Endothelial cell (in vitro differentiated cells): ENCODE measurements at regions not wholly inside any gene's neighbourhood (a gene's known extent, or its start where the extent isn't known, plus 50 kb on each side); places are given as distances from the start of the nearest gene placed in this dataset.

Experiments
- DNase-seq: peaks from one replicate; pipeline ENCODE4 v3.0.0; 2021; ENCODE audit warnings: low spot score
- H3K27ac Mint-ChIP-seq: one replicate; pipeline ENCODE4 v1.8.0; 2021; ENCODE audit warnings: mixed read lengths, inconsistent platforms; ENCODE audit not compliant: unreplicated experiment
- H3K27me3 Mint-ChIP-seq: one replicate; pipeline ENCODE4 v1.8.0; 2021; ENCODE audit warnings: mild to moderate bottlenecking, moderate library complexity, mixed read lengths, inconsistent platforms; ENCODE audit not compliant: unreplicated experiment
- H3K36me3 Mint-ChIP-seq: one replicate; pipeline ENCODE4 v1.8.0; 2021; ENCODE audit warnings: mild to moderate bottlenecking, low read depth, mixed read lengths, inconsistent platforms; ENCODE audit not compliant: unreplicated experiment
- H3K4me1 Mint-ChIP-seq: one replicate; pipeline ENCODE4 v1.8.0; 2021; ENCODE audit warnings: mild to moderate bottlenecking, mixed read lengths, inconsistent platforms; ENCODE audit not compliant: unreplicated experiment
- H3K4me3 Mint-ChIP-seq: one replicate; pipeline ENCODE4 v1.8.0; 2021; ENCODE audit warnings: mild to moderate bottlenecking, mixed read lengths, inconsistent platforms; ENCODE audit not compliant: unreplicated experiment
- H3K9me3 Mint-ChIP-seq: one replicate; pipeline ENCODE4 v1.8.0; 2021; ENCODE audit warnings: mixed read lengths, inconsistent platforms; ENCODE audit not compliant: unreplicated experiment
- TF ChIP-seq, protein P1 (sequence below): fragments of 200-600 bp; sonication (generic); IDR thresholded peaks from one replicate; pipeline ENCODE4 v1.5.0; 2021; ENCODE audit warnings: antibody characterized with exemption; ENCODE audit not compliant: unreplicated experiment

DNA sequence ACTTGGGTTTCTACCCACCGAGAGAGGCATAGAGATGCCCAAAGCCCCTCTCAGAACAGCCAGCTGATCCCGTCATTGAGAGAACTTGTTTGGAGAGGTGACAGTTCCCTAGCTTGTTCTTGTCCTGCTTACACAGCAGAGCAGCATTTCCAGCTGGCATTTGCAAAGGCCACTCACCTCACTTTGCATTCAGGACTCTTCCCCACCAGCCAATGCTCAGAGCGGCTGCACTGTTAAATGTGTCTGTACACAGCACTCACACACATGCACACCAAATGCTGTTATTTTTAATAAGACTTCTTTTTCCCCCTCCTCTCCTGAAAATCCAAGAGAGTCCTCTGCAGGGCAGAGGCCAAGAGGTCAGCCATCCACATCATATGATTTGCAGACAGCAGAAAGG, 104.6 kb upstream of the SLC14A2 start:
- no peak overlapping the region for H3K4me3 Mint-ChIP-seq

GRCh38 chr18:45512363-45512953, 102.8 kb upstream of the SLC14A2 start:
- DNase-seq: no peak
- H3K9me3 Mint-ChIP-seq: no peaks in the 10 kb centered on the region
- no peaks in the 10 kb centered on the region for H3K4me1 Mint-ChIP-seq
- no peaks in the 10 kb centered on the region for H3K36me3 Mint-ChIP-seq
- no peak overlapping the region for H3K4me3 Mint-ChIP-seq
- TF ChIP-seq, protein P1, sequence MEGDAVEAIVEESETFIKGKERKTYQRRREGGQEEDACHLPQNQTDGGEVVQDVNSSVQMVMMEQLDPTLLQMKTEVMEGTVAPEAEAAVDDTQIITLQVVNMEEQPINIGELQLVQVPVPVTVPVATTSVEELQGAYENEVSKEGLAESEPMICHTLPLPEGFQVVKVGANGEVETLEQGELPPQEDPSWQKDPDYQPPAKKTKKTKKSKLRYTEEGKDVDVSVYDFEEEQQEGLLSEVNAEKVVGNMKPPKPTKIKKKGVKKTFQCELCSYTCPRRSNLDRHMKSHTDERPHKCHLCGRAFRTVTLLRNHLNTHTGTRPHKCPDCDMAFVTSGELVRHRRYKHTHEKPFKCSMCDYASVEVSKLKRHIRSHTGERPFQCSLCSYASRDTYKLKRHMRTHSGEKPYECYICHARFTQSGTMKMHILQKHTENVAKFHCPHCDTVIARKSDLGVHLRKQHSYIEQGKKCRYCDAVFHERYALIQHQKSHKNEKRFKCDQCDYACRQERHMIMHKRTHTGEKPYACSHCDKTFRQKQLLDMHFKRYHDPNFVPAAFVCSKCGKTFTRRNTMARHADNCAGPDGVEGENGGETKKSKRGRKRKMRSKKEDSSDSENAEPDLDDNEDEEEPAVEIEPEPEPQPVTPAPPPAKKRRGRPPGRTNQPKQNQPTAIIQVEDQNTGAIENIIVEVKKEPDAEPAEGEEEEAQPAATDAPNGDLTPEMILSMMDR: no peak
- H3K27me3 Mint-ChIP-seq: peaks cover 2% of the 10 kb centered on the region
- H3K27ac Mint-ChIP-seq: no peak overlapping the region

More for the DNA sequence above, 104.6 kb upstream of the SLC14A2 start:
- Mint-ChIP-seq H3K9me3 (no peaks in the 10 kb centered on the region), H3K27ac (no peak overlapping the region), H3K27me3 (peaks cover 2% of the 10 kb centered on the region), H3K4me1 (no peaks in the 10 kb centered on the region), H3K36me3 (no peaks in the 10 kb centered on the region)
- TF ChIP-seq, protein P1: no peak
- DNase-seq: no peak

DNA sequence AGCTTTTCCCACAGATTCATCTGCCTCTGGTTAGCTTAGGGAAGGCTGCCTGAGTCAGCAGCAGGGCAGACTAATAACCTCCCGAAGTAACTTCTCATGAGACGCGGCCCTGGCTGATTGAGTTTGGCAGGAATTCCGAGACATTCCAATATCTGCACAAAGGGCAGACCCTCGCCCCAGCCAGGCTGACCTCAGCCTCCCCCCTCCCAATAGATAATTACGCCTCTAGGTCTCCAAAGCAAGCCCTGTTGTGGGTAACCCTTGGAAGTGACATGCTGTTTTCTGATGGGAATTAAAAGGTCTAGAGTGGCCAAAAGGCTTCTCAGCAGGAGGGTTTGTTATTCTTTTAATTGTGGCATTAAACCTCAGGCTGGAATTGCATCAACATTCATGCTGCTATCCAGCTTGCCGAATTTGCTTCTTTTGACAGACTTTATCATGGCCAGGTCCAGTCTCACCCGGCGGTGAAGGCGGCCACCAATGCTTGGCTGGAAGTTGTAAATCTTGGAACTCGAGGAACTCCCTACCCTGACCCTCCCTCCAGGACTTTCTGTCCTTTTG, 98.0 kb upstream of the SLC14A2 start:
- no peaks in the 10 kb centered on the region for H3K27me3 Mint-ChIP-seq
- peaks cover 4% of the 10 kb centered on the region for H3K4me1 Mint-ChIP-seq
- no peak overlapping the region for H3K27ac Mint-ChIP-seq
- no peak overlapping the region for H3K4me3 Mint-ChIP-seq
- H3K9me3 Mint-ChIP-seq: no peaks in the 10 kb centered on the region
- no peaks in the 10 kb centered on the region for H3K36me3 Mint-ChIP-seq
- no peak for DNase-seq
- TF ChIP-seq, protein P1: no peak

GRCh38 chr18:45518311-45519155, 96.7 kb upstream of the SLC14A2 start:
- H3K27me3 Mint-ChIP-seq: no peaks in the 10 kb centered on the region
- DNase-seq: no peak
- H3K36me3 Mint-ChIP-seq: no peaks in the 10 kb centered on the region
- no peak overlapping the region for H3K27ac Mint-ChIP-seq
- peaks cover 4% of the 10 kb centered on the region for H3K4me1 Mint-ChIP-seq
- no peak overlapping the region for H3K4me3 Mint-ChIP-seq
- no peaks in the 10 kb centered on the region for H3K9me3 Mint-ChIP-seq
- TF ChIP-seq, protein P1: no peak
